ENCODE measurements at regions not wholly inside any gene's neighbourhood (a gene's known extent, or its start where the extent isn't known, plus 50 kb on each side); places are given as distances from the start of the nearest gene placed in this dataset.

- TF ChIP-seq EZH2phosphoT487 (IDR thresholded peaks at IDR 0.05; ENCODE audit: unreplicated experiment) (no peak), ETS1 (IDR thresholded peaks at IDR 0.05) (no peak), EZH2 (IDR thresholded peaks at IDR 0.05; ENCODE audit: low read depth, unreplicated experiment) (no peak), ZNF331 (CRISPR knock-in tag; IDR thresholded peaks at IDR 0.05; ENCODE audit: low read depth) (no peak), NANOG (IDR thresholded peaks at IDR 0.05; ENCODE audit: borderline replicate concordance) (no peak), JUNB (IDR thresholded peaks at IDR 0.05; ENCODE audit: unreplicated experiment) (no peak), ZNF462 (CRISPR knock-in tag; IDR thresholded peaks at IDR 0.05) (no peak), REST (IDR thresholded peaks at IDR 0.05; ENCODE audit: unreplicated experiment) (no peak), ZNF114 (CRISPR knock-in tag; IDR thresholded peaks at IDR 0.05) (no peak), CTCF (conservative IDR thresholded peaks at IDR 0.05; ENCODE audit: low read depth in 2 of 2) (no peak), POLR2AphosphoS5 (IDR thresholded peaks at IDR 0.05; ENCODE audit: low read depth) (no peak), CREB1 (CRISPR knock-in tag; IDR thresholded peaks at IDR 0.05; ENCODE audit: low read depth) (no peak), STAT1 (IDR thresholded peaks at IDR 0.05; ENCODE audit: unreplicated experiment) (no peak)
- Histone ChIP-seq H3K9me2 (ENCODE audit: insufficient read depth) (peaks cover 7% of the 10 kb centered on the region; the same call in 1 of the 2 replicates), H3K79me2 (replicated peaks; ENCODE audit: insufficient read depth) (no peaks in the 10 kb centered on the region), H2AFZ (no peak overlapping the region), H3F3A (replicated peaks; ENCODE audit: low read depth) (no peaks in the 10 kb centered on the region), H4K20me1 (replicated peaks; ENCODE audit: insufficient read depth) (no peaks in the 10 kb centered on the region), H3K4me2 (no peak overlapping the region), H3K36me3 (ENCODE audit: insufficient read depth) (no peaks in the 10 kb centered on the region), H3K27ac (ENCODE audit: low read depth) (no peak overlapping the region), H3K4me1 (ENCODE audit: insufficient read depth) (no peaks in the 10 kb centered on the region), H3K4me3 (no peak overlapping the region), H3K27me3 (ENCODE audit: insufficient read depth) (no peaks in the 10 kb centered on the region)
- ATAC-seq (no peak), DNase-seq (ENCODE audit: low spot score) (no peak)
- Mint-ChIP-seq H3K4me1 (no peaks in the 10 kb centered on the region), H3K27me3 (ENCODE audit: insufficient read depth, low read depth, poor library complexity) (no peaks in the 10 kb centered on the region), H3K36me3 (ENCODE audit: low read depth) (no peaks in the 10 kb centered on the region), H3K4me3 (no peak overlapping the region), H3K9me3 (no peaks in the 10 kb centered on the region), H3K27ac (no peak overlapping the region)
Observed at GRCh38 chr20:39568109-39568508, 606.0 kb downstream of the DHX35 start.
